CD14-positive monocyte (primary cell): ENCODE measurements at regions not wholly inside any gene's neighbourhood (a gene's known extent, or its start where the extent isn't known, plus 50 kb on each side); places are given as distances from the start of the nearest gene placed in this dataset.

Experiments used
- DNase-seq, 3 donors: peaks; one replicate each; pipeline ENCODE4 v3.0.0-alpha.2; 2011 to 2022
- H2AFZ ChIP-seq: 2 replicates; pipeline ENCODE4 v1.6.0; 2012; ENCODE audit warnings: mild to moderate bottlenecking, low read depth, low read length, inconsistent platforms; ENCODE audit not compliant: insufficient read depth, poor library complexity, severe bottlenecking
- H3K27ac ChIP-seq, 2 donors: 1 replicate in 1 of 2; 2 replicates in 1 of 2; pipeline ENCODE4 v1.5.1; 2012 to 2013; ENCODE audit warnings: low read length in 2 of 2, control low read depth in 1 of 2, inconsistent platforms in 1 of 2, low read depth in 1 of 2, mild to moderate bottlenecking in 1 of 2
- H3K27me3 ChIP-seq, 2 donors: one replicate each; pipeline versions ENCODE4 v1.6.0 to v1.6.1; 2011 to 2013; ENCODE audit warnings: low read length in 2 of 2; ENCODE audit not compliant: control insufficient read depth in 2 of 2, insufficient read depth in 2 of 2
- H3K36me3 ChIP-seq, 2 donors: replicated peaks in 1 of 2; 1 replicate in 1 of 2; 2 replicates in 1 of 2; pipeline versions ENCODE4 v1.5.1 to v1.6.1; 2012 to 2013; ENCODE audit warnings: low read length in 2 of 2, control low read depth in 1 of 2, inconsistent platforms in 1 of 2, mild to moderate bottlenecking in 1 of 2; ENCODE audit not compliant: insufficient read depth in 2 of 2, control insufficient read depth in 1 of 2
- H3K4me1 ChIP-seq, 2 donors: 1 replicate in 1 of 2; 2 replicates in 1 of 2; pipeline versions ENCODE4 v1.5.1 to v1.6.1; 2012 to 2013; ENCODE audit warnings: low read length in 2 of 2, control low read depth in 1 of 2, inconsistent platforms in 1 of 2, mild to moderate bottlenecking in 1 of 2, moderate library complexity in 1 of 2; ENCODE audit not compliant: insufficient read depth in 2 of 2, control insufficient read depth in 1 of 2
- H3K4me2 ChIP-seq: replicated peaks from 2 replicates; pipeline ENCODE3; 2012; ENCODE audit warnings: low read length, moderate library complexity, mild to moderate bottlenecking; ENCODE audit not compliant: poor library complexity, severe bottlenecking; ENCODE audit errors: extremely low read depth
- H3K4me3 ChIP-seq, 3 experiments: fragments of 200-600 bp in 1 of 3; sonication (generic) in 1 of 3; replicated peaks in 1 of 3; 1 replicate in 2 of 3; 2 replicates in 1 of 3; pipeline ENCODE4 v1.5.1; 2011 to 2013; ENCODE audit warnings: low read length in 3 of 3, mild to moderate bottlenecking in 3 of 3, control low read depth in 2 of 3, low read depth in 2 of 3, inconsistent platforms in 1 of 3, moderate library complexity in 1 of 3
- H3K79me2 ChIP-seq: 2 replicates; pipeline ENCODE4 v1.6.0; 2012; ENCODE audit warnings: mild to moderate bottlenecking, control low read depth, inconsistent platforms, low read length, moderate library complexity; ENCODE audit not compliant: insufficient read depth
- H3K9ac ChIP-seq: 2 replicates; pipeline ENCODE4 v1.6.0; 2017; ENCODE audit warnings: low read length, mild to moderate bottlenecking; ENCODE audit not compliant: insufficient read depth, poor library complexity, severe bottlenecking
- H3K9me3 ChIP-seq, 2 donors: replicated peaks in 1 of 2; 1 replicate in 1 of 2; 2 replicates in 1 of 2; pipeline versions ENCODE4 v1.5.1 to v1.6.1; 2012 to 2013; ENCODE audit warnings: low read length in 2 of 2, control low read depth in 1 of 2; ENCODE audit not compliant: control insufficient read depth in 1 of 2, insufficient read depth in 1 of 2
- H4K20me1 ChIP-seq: 2 replicates; pipeline ENCODE4 v1.6.0; 2012; ENCODE audit warnings: mild to moderate bottlenecking, low read length, control low read depth, moderate library complexity; ENCODE audit not compliant: insufficient read depth
- H3K27ac Mint-ChIP-seq, 7 donors: one replicate each; pipeline ENCODE4 v1.8.0; 2020; ENCODE audit warnings: mild to moderate bottlenecking in 7 of 7, mixed read lengths in 7 of 7, moderate library complexity in 6 of 7, inconsistent platforms in 2 of 7
- H3K27me3 Mint-ChIP-seq, 3 donors: one replicate each; pipeline ENCODE4 v1.8.0; 2021 to 2022; ENCODE audit warnings: low read depth in 3 of 3, mild to moderate bottlenecking in 3 of 3, mixed read lengths in 3 of 3, moderate library complexity in 3 of 3, inconsistent platforms in 1 of 3
- H3K36me3 Mint-ChIP-seq, 2 donors: one replicate each; pipeline ENCODE4 v1.8.0; 2020; ENCODE audit warnings: mixed read lengths in 2 of 2, inconsistent platforms in 1 of 2, mild to moderate bottlenecking in 1 of 2
- H3K4me1 Mint-ChIP-seq: one replicate; pipeline ENCODE4 v1.8.0; 2020; ENCODE audit warnings: mild to moderate bottlenecking, mixed read lengths
- H3K4me3 Mint-ChIP-seq, 2 donors: one replicate each; pipeline ENCODE4 v1.8.0; 2020; ENCODE audit warnings: mild to moderate bottlenecking in 2 of 2, mixed read lengths in 2 of 2, moderate library complexity in 1 of 2
- H3K9me3 Mint-ChIP-seq, 7 donors: one replicate each; pipeline ENCODE4 v1.8.0; 2020 to 2022; ENCODE audit warnings: mixed read lengths in 7 of 7, mild to moderate bottlenecking in 6 of 7, moderate library complexity in 6 of 7, inconsistent platforms in 2 of 7
- WGBS: methylation state at CpG from one replicate; pipeline ENCODE4 v1.1.5; 2013; ENCODE audit warnings: missing lambda C conversion rate; ENCODE audit not compliant: insufficient coverage; 5-methylcytosine and 5-hydroxymethylcytosine counted together
- intact Hi-C, 2 donors: fragments of 100-400 bp; cut with micrococcal nuclease; formaldehyde crosslinking; loops; one replicate each; pipeline versions ENCODE4 v1.15.0 to v1.15.1; 2023
- TF ChIP-seq, protein P1 (sequence below): fragments of 200-600 bp; IDR thresholded peaks from one replicate; pipeline ENCODE4 v1.8.0; 2022; ENCODE audit warnings: antibody characterized with exemption, mild to moderate bottlenecking

GRCh38 chr6:164854526-164854925 is 454.9 kb downstream of the C6orf118 start:
- Mint-ChIP-seq H3K4me1 (no peaks in the 10 kb centered on the region), H3K36me3 (no peaks in the 10 kb centered on the region), H3K27me3 (peaks cover 0 to 1% (median 0%) of the 10 kb centered on the region in 3 donors), H3K27ac (no peak overlapping the region), H3K9me3 (peaks cover 0 to 11% (median 4%) of the 10 kb centered on the region in 7 donors), H3K4me3 (no peak overlapping the region)
- H3K9ac ChIP-seq, result no peak overlapping the region
- H3K79me2 ChIP-seq, result no peaks in the 10 kb centered on the region
- no peak overlapping the region for H3K27ac ChIP-seq
- no peak overlapping the region for H3K4me2 ChIP-seq
- no peaks in the 10 kb centered on the region for H4K20me1 ChIP-seq
- no peaks in the 10 kb centered on the region for H3K36me3 ChIP-seq
- no peak overlapping the region for H2AFZ ChIP-seq
- no peak for DNase-seq
- intact Hi-C loops, result no loop called here
- no peak overlapping the region for H3K4me3 ChIP-seq
- peaks cover 0 to 12% of the 10 kb centered on the region in 2 donors for H3K9me3 ChIP-seq
- TF ChIP-seq, protein P1, sequence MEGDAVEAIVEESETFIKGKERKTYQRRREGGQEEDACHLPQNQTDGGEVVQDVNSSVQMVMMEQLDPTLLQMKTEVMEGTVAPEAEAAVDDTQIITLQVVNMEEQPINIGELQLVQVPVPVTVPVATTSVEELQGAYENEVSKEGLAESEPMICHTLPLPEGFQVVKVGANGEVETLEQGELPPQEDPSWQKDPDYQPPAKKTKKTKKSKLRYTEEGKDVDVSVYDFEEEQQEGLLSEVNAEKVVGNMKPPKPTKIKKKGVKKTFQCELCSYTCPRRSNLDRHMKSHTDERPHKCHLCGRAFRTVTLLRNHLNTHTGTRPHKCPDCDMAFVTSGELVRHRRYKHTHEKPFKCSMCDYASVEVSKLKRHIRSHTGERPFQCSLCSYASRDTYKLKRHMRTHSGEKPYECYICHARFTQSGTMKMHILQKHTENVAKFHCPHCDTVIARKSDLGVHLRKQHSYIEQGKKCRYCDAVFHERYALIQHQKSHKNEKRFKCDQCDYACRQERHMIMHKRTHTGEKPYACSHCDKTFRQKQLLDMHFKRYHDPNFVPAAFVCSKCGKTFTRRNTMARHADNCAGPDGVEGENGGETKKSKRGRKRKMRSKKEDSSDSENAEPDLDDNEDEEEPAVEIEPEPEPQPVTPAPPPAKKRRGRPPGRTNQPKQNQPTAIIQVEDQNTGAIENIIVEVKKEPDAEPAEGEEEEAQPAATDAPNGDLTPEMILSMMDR, result no peak
- H3K27me3 ChIP-seq, result no peaks in the 10 kb centered on the region
- no peaks in the 10 kb centered on the region for H3K4me1 ChIP-seq

DNA sequence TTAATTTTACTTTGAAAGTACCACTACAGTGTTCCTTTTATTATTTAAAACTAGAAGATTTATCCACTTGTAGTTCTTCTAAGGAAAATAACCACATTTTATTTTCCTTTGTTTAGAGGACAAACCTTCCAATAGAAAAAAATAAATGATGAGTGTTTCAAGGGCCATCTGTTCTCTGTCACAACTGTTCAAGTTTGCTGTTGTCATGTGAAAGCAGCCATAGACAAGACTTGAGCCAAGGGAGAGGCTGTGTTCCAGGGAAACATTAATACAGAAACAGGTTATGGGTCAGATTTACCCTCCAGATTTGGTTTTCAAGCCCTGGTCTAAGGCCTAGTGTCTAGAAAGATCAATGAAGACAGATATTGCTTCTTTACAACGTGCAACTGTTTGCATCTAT is 463.6 kb downstream of the C6orf118 start:
- Histone ChIP-seq H3K4me2 (no peak overlapping the region), H3K27me3 (no peaks in the 10 kb centered on the region), H3K4me3 (no peak overlapping the region), H3K4me1 (no peaks in the 10 kb centered on the region), H3K9ac (no peak overlapping the region), H3K36me3 (no peaks in the 10 kb centered on the region), H4K20me1 (no peaks in the 10 kb centered on the region), H3K79me2 (no peaks in the 10 kb centered on the region), H2AFZ (no peak overlapping the region), H3K9me3 (peaks cover 10 to 12% of the 10 kb centered on the region in 2 donors), H3K27ac (no peak overlapping the region)
- no peaks in the 10 kb centered on the region for H3K36me3 Mint-ChIP-seq
- intact Hi-C loops, result no loop called here
- TF ChIP-seq, protein P1, result no peak
- no peaks in the 10 kb centered on the region for H3K4me1 Mint-ChIP-seq
- H3K4me3 Mint-ChIP-seq, result no peak overlapping the region
- H3K27ac Mint-ChIP-seq, result no peak overlapping the region
- no CpG with 5 or more reads among the region's 1 CpG for WGBS
- no peaks in the 10 kb centered on the region for H3K27me3 Mint-ChIP-seq
- peaks cover 0 to 19% (median 5%) of the 10 kb centered on the region in 7 donors for H3K9me3 Mint-ChIP-seq
- no peak for DNase-seq
